ENCODE measurements at regions not wholly inside any gene's neighbourhood (a gene's known extent, or its start where the extent isn't known, plus 50 kb on each side); places are given as distances from the start of the nearest gene placed in this dataset.

- H3K27me3 ChIP-seq (ENCODE audit: control insufficient read depth, insufficient read depth, low read length), result peaks cover 4% of the 10 kb centered on the region; the same call in 1 of the 2 replicates
- no peak overlapping the region for H3K14ac ChIP-seq (replicated peaks; ENCODE audit: low read depth, low read length)
- no peak overlapping the region for H3K4me3 ChIP-seq (ENCODE audit: insufficient read depth, low read depth, low read length)
- H3K4me1 ChIP-seq (ENCODE audit: control insufficient read depth, insufficient read depth, low read length), result no peaks in the 10 kb centered on the region
- no peak overlapping the region for H2AK9ac ChIP-seq (replicated peaks; ENCODE audit: low read depth, low read length, poor library complexity)
- H2AK5ac ChIP-seq (ENCODE audit: low read depth, low read length), result no peak overlapping the region
- BruUV-seq (replicated peaks), result no TSS peak
- no peaks in the 10 kb centered on the region for H3K9me1 ChIP-seq (ENCODE audit: insufficient read depth, low read length)
- no peaks in the 10 kb centered on the region for H3K79me1 ChIP-seq (ENCODE audit: low read depth in 1 of 2, low read length in 2 of 2)
- dilution Hi-C loops (cut with HindIII; ENCODE audit: low sequenced_read_pairs, unreplicated experiment), result no loop called here
- no peak overlapping the region for H2BK120ac ChIP-seq (ENCODE audit: low read depth, low read length)
- DNase-seq, result no peak
- no CpG with 5 or more reads among the region's 1 CpG for WGBS, 2 experiments (ENCODE audit: extremely low coverage in 2 of 2, insufficient read length in 1 of 2)
- H3K56ac ChIP-seq (ENCODE audit: extremely low read depth, insufficient read depth, low read length), result no peak overlapping the region
- H4K5ac ChIP-seq (ENCODE audit: low read depth, low read length), result no peak overlapping the region
- no peak overlapping the region for H4K8ac ChIP-seq (ENCODE audit: low read depth in 2 of 2, low read length in 2 of 2)
- no peaks in the 10 kb centered on the region for H4K20me1 ChIP-seq (ENCODE audit: insufficient read depth, low read length)
- in situ Hi-C loops (cut with MboI; ENCODE audit: low sequenced_read_pairs), result loop anchor here (25.0 kb wide), 1 partner anchor 601 kb away; no protein-coding TSS in a partner anchor
- H2AFZ ChIP-seq (replicated peaks; ENCODE audit: low read length, poor library complexity), result no peak overlapping the region
- no peak for TF ChIP-seq CEBPB (IDR thresholded peaks at IDR 0.05; ENCODE audit: low read depth, low read length)
- no peak for TF ChIP-seq CTCF (conservative IDR thresholded peaks at IDR 0.05; ENCODE audit: low read depth, low read length)
- TF ChIP-seq SMC3 (IDR thresholded peaks at IDR 0.05; ENCODE audit: low read depth, low read length), result no peak
- no peak for TF ChIP-seq RCOR1 (IDR thresholded peaks at IDR 0.05; ENCODE audit: insufficient replicate concordance, low read length)
- TF ChIP-seq NFE2L2 (IDR thresholded peaks at IDR 0.05; ENCODE audit: low read depth, low read length), result no peak
- TF ChIP-seq RAD21 (IDR thresholded peaks at IDR 0.05; ENCODE audit: low read length), result no peak
- no peak for TF ChIP-seq USF2 (IDR thresholded peaks at IDR 0.05; ENCODE audit: low read depth, low read length)
- no peak for TF ChIP-seq MAZ (IDR thresholded peaks at IDR 0.05; ENCODE audit: borderline replicate concordance, low read depth, low read length)
- no peak for TF ChIP-seq POLR2A (IDR thresholded peaks at IDR 0.05; ENCODE audit: low read depth, low read length)
- no peak for TF ChIP-seq CHD1 (IDR thresholded peaks at IDR 0.05; ENCODE audit: low read depth, low read length)
- TF ChIP-seq BHLHE40 (IDR thresholded peaks at IDR 0.05; ENCODE audit: low read depth, low read length), result no peak
- TF ChIP-seq MAFK (IDR thresholded peaks at IDR 0.05; ENCODE audit: low read depth, low read length), result no peak
- TF ChIP-seq RFX5 (IDR thresholded peaks at IDR 0.05; ENCODE audit: low read depth, low read length), result no peak
- TF ChIP-seq MXI1 (IDR thresholded peaks at IDR 0.05; ENCODE audit: borderline replicate concordance, low read depth, low read length), result no peak
- TF ChIP-seq FOS (IDR thresholded peaks at IDR 0.05; ENCODE audit: low read depth, low read length), result no peak
- no peak for TF ChIP-seq ELK1 (IDR thresholded peaks at IDR 0.05; ENCODE audit: borderline replicate concordance, low read depth, low read length)
- no peak overlapping the region for H3K9ac ChIP-seq (ENCODE audit: low read depth, low read length)
- no peak overlapping the region for H2BK15ac ChIP-seq (ENCODE audit: low read depth, low read length)
- H3K27ac ChIP-seq (ENCODE audit: insufficient read depth, low read length), result no peak overlapping the region
- ATAC-seq (ENCODE audit: low read depth), result no peak
- CTCF ChIA-PET, result interaction anchor here (1.1 to 1.2 kb wide), 2 partner anchors 73 to 236 kb away, joined by 3 read pairs; no protein-coding TSS in a partner anchor
- H3K4ac ChIP-seq (ENCODE audit: low read depth, low read length), result no peak overlapping the region
- no peak overlapping the region for H3K18ac ChIP-seq (ENCODE audit: low read depth, low read length)
- H3K36me3 ChIP-seq (ENCODE audit: control insufficient read depth, insufficient read depth, low read length), result no peaks in the 10 kb centered on the region
- no peak overlapping the region for H2BK20ac ChIP-seq (ENCODE audit: low read depth, low read length)
- H3K4me2 ChIP-seq (ENCODE audit: low read depth, low read length), result no peak overlapping the region
- no peak overlapping the region for H2BK5ac ChIP-seq (ENCODE audit: low read depth, low read length, poor library complexity, severe bottlenecking)
- peaks cover 8% of the 10 kb centered on the region for H3K9me3 ChIP-seq (ENCODE audit: control insufficient read depth, insufficient read depth, low read length)
- intact Hi-C loops (cut with micrococcal nuclease), result loop anchor here (10.0 kb wide), 1 partner anchor 251 kb away; no protein-coding TSS in a partner anchor
- no peak overlapping the region for H3K23ac ChIP-seq (ENCODE audit: low read depth, low read length)
- POLR2A ChIA-PET (ENCODE audit: unreplicated experiment), result no interaction called here
- H4K91ac ChIP-seq (ENCODE audit: insufficient read depth, low read depth, low read length), result no peak overlapping the region
These were observed 82.8 kb upstream of the ATP8B1 start for GRCh38 chr18:57885931-57886330.

Data from IMR-90 (cell line).